CD14-positive monocyte (primary cell): ENCODE measurements at regions not wholly inside any gene's neighbourhood (a gene's known extent, or its start where the extent isn't known, plus 50 kb on each side); places are given as distances from the start of the nearest gene placed in this dataset.

Experiments
- DNase-seq, 3 donors: peaks; one replicate each; pipeline ENCODE4 v3.0.0-alpha.2; 2011 to 2022
- H2AFZ ChIP-seq: 2 replicates; pipeline ENCODE4 v1.6.0; 2012; ENCODE audit warnings: mild to moderate bottlenecking, low read depth, low read length, inconsistent platforms; ENCODE audit not compliant: insufficient read depth, poor library complexity, severe bottlenecking
- H3K27ac ChIP-seq, 2 donors: 1 replicate in 1 of 2; 2 replicates in 1 of 2; pipeline ENCODE4 v1.5.1; 2012 to 2013; ENCODE audit warnings: low read length in 2 of 2, control low read depth in 1 of 2, inconsistent platforms in 1 of 2, low read depth in 1 of 2, mild to moderate bottlenecking in 1 of 2
- H3K27me3 ChIP-seq, 2 donors: one replicate each; pipeline versions ENCODE4 v1.6.0 to v1.6.1; 2011 to 2013; ENCODE audit warnings: low read length in 2 of 2; ENCODE audit not compliant: control insufficient read depth in 2 of 2, insufficient read depth in 2 of 2
- H3K36me3 ChIP-seq, 2 donors: replicated peaks in 1 of 2; 1 replicate in 1 of 2; 2 replicates in 1 of 2; pipeline versions ENCODE4 v1.5.1 to v1.6.1; 2012 to 2013; ENCODE audit warnings: low read length in 2 of 2, control low read depth in 1 of 2, inconsistent platforms in 1 of 2, mild to moderate bottlenecking in 1 of 2; ENCODE audit not compliant: insufficient read depth in 2 of 2, control insufficient read depth in 1 of 2
- H3K4me1 ChIP-seq, 2 donors: 1 replicate in 1 of 2; 2 replicates in 1 of 2; pipeline versions ENCODE4 v1.5.1 to v1.6.1; 2012 to 2013; ENCODE audit warnings: low read length in 2 of 2, control low read depth in 1 of 2, inconsistent platforms in 1 of 2, mild to moderate bottlenecking in 1 of 2, moderate library complexity in 1 of 2; ENCODE audit not compliant: insufficient read depth in 2 of 2, control insufficient read depth in 1 of 2
- H3K4me2 ChIP-seq: replicated peaks from 2 replicates; pipeline ENCODE3; 2012; ENCODE audit warnings: low read length, moderate library complexity, mild to moderate bottlenecking; ENCODE audit not compliant: poor library complexity, severe bottlenecking; ENCODE audit errors: extremely low read depth
- H3K4me3 ChIP-seq, 3 experiments: fragments of 200-600 bp in 1 of 3; sonication (generic) in 1 of 3; replicated peaks in 1 of 3; 1 replicate in 2 of 3; 2 replicates in 1 of 3; pipeline ENCODE4 v1.5.1; 2011 to 2013; ENCODE audit warnings: low read length in 3 of 3, mild to moderate bottlenecking in 3 of 3, control low read depth in 2 of 3, low read depth in 2 of 3, inconsistent platforms in 1 of 3, moderate library complexity in 1 of 3
- H3K79me2 ChIP-seq: 2 replicates; pipeline ENCODE4 v1.6.0; 2012; ENCODE audit warnings: mild to moderate bottlenecking, control low read depth, inconsistent platforms, low read length, moderate library complexity; ENCODE audit not compliant: insufficient read depth
- H3K9ac ChIP-seq: 2 replicates; pipeline ENCODE4 v1.6.0; 2017; ENCODE audit warnings: low read length, mild to moderate bottlenecking; ENCODE audit not compliant: insufficient read depth, poor library complexity, severe bottlenecking
- H3K9me3 ChIP-seq, 2 donors: replicated peaks in 1 of 2; 1 replicate in 1 of 2; 2 replicates in 1 of 2; pipeline versions ENCODE4 v1.5.1 to v1.6.1; 2012 to 2013; ENCODE audit warnings: low read length in 2 of 2, control low read depth in 1 of 2; ENCODE audit not compliant: control insufficient read depth in 1 of 2, insufficient read depth in 1 of 2
- H4K20me1 ChIP-seq: 2 replicates; pipeline ENCODE4 v1.6.0; 2012; ENCODE audit warnings: mild to moderate bottlenecking, low read length, control low read depth, moderate library complexity; ENCODE audit not compliant: insufficient read depth
- H3K27ac Mint-ChIP-seq, 7 donors: one replicate each; pipeline ENCODE4 v1.8.0; 2020; ENCODE audit warnings: mild to moderate bottlenecking in 7 of 7, mixed read lengths in 7 of 7, moderate library complexity in 6 of 7, inconsistent platforms in 2 of 7
- H3K27me3 Mint-ChIP-seq, 3 donors: one replicate each; pipeline ENCODE4 v1.8.0; 2021 to 2022; ENCODE audit warnings: low read depth in 3 of 3, mild to moderate bottlenecking in 3 of 3, mixed read lengths in 3 of 3, moderate library complexity in 3 of 3, inconsistent platforms in 1 of 3
- H3K36me3 Mint-ChIP-seq, 2 donors: one replicate each; pipeline ENCODE4 v1.8.0; 2020; ENCODE audit warnings: mixed read lengths in 2 of 2, inconsistent platforms in 1 of 2, mild to moderate bottlenecking in 1 of 2
- H3K4me1 Mint-ChIP-seq: one replicate; pipeline ENCODE4 v1.8.0; 2020; ENCODE audit warnings: mild to moderate bottlenecking, mixed read lengths
- H3K4me3 Mint-ChIP-seq, 2 donors: one replicate each; pipeline ENCODE4 v1.8.0; 2020; ENCODE audit warnings: mild to moderate bottlenecking in 2 of 2, mixed read lengths in 2 of 2, moderate library complexity in 1 of 2
- H3K9me3 Mint-ChIP-seq, 7 donors: one replicate each; pipeline ENCODE4 v1.8.0; 2020 to 2022; ENCODE audit warnings: mixed read lengths in 7 of 7, mild to moderate bottlenecking in 6 of 7, moderate library complexity in 6 of 7, inconsistent platforms in 2 of 7
- CTCF ChIP-seq: fragments of 200-600 bp; IDR thresholded peaks from one replicate; pipeline ENCODE4 v1.8.0; 2022; ENCODE audit warnings: antibody characterized with exemption, mild to moderate bottlenecking
- WGBS: methylation state at CpG from one replicate; pipeline ENCODE4 v1.1.5; 2013; ENCODE audit warnings: missing lambda C conversion rate; ENCODE audit not compliant: insufficient coverage; 5-methylcytosine and 5-hydroxymethylcytosine counted together
- intact Hi-C, 2 donors: fragments of 100-400 bp; cut with micrococcal nuclease; formaldehyde crosslinking; loops; one replicate each; pipeline versions ENCODE4 v1.15.0 to v1.15.1; 2023

GRCh38 chr2:128874608-128875007, 555.9 kb upstream of the HS6ST1 start:
- TF ChIP-seq CTCF, result no peak
- Histone ChIP-seq H3K36me3 (no peaks in the 10 kb centered on the region), H3K4me3 (no peak overlapping the region), H3K9me3 (no peaks in the 10 kb centered on the region), H3K79me2 (no peaks in the 10 kb centered on the region), H2AFZ (no peak overlapping the region), H3K27me3 (no peaks in the 10 kb centered on the region), H3K4me1 (no peaks in the 10 kb centered on the region), H4K20me1 (no peaks in the 10 kb centered on the region), H3K4me2 (no peak overlapping the region), H3K9ac (no peak overlapping the region), H3K27ac (no peak overlapping the region)
- no peak overlapping the region for H3K27ac Mint-ChIP-seq
- H3K4me1 Mint-ChIP-seq, result no peaks in the 10 kb centered on the region
- no peak for DNase-seq
- intact Hi-C loops, result no loop called here
- no peak overlapping the region for H3K4me3 Mint-ChIP-seq
- WGBS, result 95% methylated on average over 5 of the region's 5 CpGs
- no peaks in the 10 kb centered on the region for H3K36me3 Mint-ChIP-seq
- H3K9me3 Mint-ChIP-seq, result peaks cover 0 to 5% (median 1%) of the 10 kb centered on the region in 7 donors
- H3K27me3 Mint-ChIP-seq, result peaks cover 2 to 4% (median 3%) of the 10 kb centered on the region in 3 donors

- TF ChIP-seq CTCF, result no peak
- Histone ChIP-seq H3K27ac (no peak overlapping the region), H3K4me3 (no peak overlapping the region), H2AFZ (no peak overlapping the region), H3K27me3 (no peaks in the 10 kb centered on the region), H3K4me1 (no peaks in the 10 kb centered on the region), H3K9ac (no peak overlapping the region), H3K9me3 (no peaks in the 10 kb centered on the region), H3K4me2 (no peak overlapping the region), H4K20me1 (no peaks in the 10 kb centered on the region), H3K79me2 (no peaks in the 10 kb centered on the region), H3K36me3 (no peaks in the 10 kb centered on the region)
- Mint-ChIP-seq H3K27me3 (peaks cover 2 to 4% (median 3%) of the 10 kb centered on the region in 3 donors), H3K36me3 (no peaks in the 10 kb centered on the region), H3K4me3 (no peak overlapping the region), H3K4me1 (no peaks in the 10 kb centered on the region), H3K9me3 (peaks cover 0 to 7% (median 3%) of the 10 kb centered on the region in 7 donors), H3K27ac (no peak overlapping the region)
- intact Hi-C loops, result no loop called here
- no peak for DNase-seq
- WGBS, result 100% methylated on average over 1 of the region's 6 CpGs
These were observed 558.6 kb upstream of the HS6ST1 start for GRCh38 chr2:128876986-128877983.
